ENCODE measurements at regions not wholly inside any gene's neighbourhood (a gene's known extent, or its start where the extent isn't known, plus 50 kb on each side); places are given as distances from the start of the nearest gene placed in this dataset.

DNA sequence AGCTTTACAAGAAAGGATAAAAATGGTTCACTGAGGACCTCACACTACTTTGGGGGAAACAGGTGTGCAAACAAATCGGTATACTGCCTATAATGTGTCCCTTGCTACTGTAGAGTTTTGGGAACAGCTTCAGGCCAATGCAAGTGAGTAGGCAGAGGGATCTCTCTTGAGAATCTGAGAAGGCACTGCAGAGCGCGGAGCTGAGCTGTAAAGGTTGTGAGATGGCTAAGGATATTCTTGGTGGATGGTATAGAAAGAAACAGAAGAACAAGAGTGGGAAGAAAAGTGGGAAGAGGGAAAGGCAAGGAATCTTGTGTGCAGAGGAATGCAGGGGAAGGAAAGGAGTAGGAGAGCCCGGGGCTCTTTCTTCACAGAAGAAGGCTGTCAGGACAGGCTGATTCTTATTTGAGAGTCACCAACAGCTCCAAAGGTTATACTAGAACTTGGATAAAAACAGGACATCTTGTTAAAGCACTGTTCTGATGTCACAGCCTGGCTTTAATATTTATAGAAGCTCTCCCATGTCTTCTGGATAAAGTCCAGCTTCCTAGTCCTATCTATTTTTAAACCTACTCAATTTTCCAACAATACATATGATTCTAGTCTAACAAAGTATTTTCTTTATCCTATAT lies 985.6 kb upstream of the HS3ST1 start:
- Histone ChIP-seq H3K4me3 (replicated peaks in 1 of 2; ENCODE audit: low read depth in 1 of 2, low read length in 2 of 2) (no peak overlapping the region), H3K27me3 (ENCODE audit: insufficient read depth, low read length) (no peaks in the 10 kb centered on the region), H4K20me1 (ENCODE audit: insufficient read depth) (no peaks in the 10 kb centered on the region), H3K4me1 (ENCODE audit: control insufficient read depth in 1 of 2, insufficient read depth in 2 of 2, low read length in 2 of 2) (peaks cover 0 to 9% of the 10 kb centered on the region in 2 experiments; a peak in 2 of 4 replicates), H3K9me2 (ENCODE audit: insufficient read depth) (no peaks in the 10 kb centered on the region), H2AFZ (ENCODE audit: low read depth, low read length, poor library complexity, severe bottlenecking) (no peak overlapping the region), H3K79me2 (ENCODE audit: insufficient read depth, low read length) (no peaks in the 10 kb centered on the region), H3K4me2 (ENCODE audit: low read length) (no peak overlapping the region), H3K36me3 (ENCODE audit: control insufficient read depth in 1 of 2, insufficient read depth in 2 of 2, low read length in 2 of 2) (no peaks in the 10 kb centered on the region), H3K27ac (ENCODE audit: low read depth, low read length) (no peak overlapping the region), H3K9me3 (ENCODE audit: control insufficient read depth in 1 of 2, insufficient read depth in 1 of 2, low read depth in 1 of 2, low read length in 2 of 2) (no peaks in the 10 kb centered on the region), H3K9ac (ENCODE audit: low read length) (no peak overlapping the region)
- ChIA-PET POLR2A (no interaction called here), CTCF (no interaction called here), RAD21 (ENCODE audit: low non-redundant PET in 1 of 2, low total read pairs in 2 of 2, uncharacterized antibody in 2 of 2, unreplicated experiment in 2 of 2) (no interaction called here)
- TF ChIP-seq POLR2A (IDR thresholded peaks at IDR 0.05; ENCODE audit: borderline replicate concordance, extremely low read depth, insufficient read depth, insufficient read length) (no peak), EGR1 (IDR thresholded peaks at IDR 0.05; ENCODE audit: low read depth) (no peak), SP1 (IDR thresholded peaks at IDR 0.05; ENCODE audit: low read depth) (no peak)
- ATAC-seq (no peak), DNase-seq (ENCODE audit: low read depth, low spot score) (no peak)
- no TSS peak for BruUV-seq (replicated peaks)
- intact Hi-C loops (cut with micrococcal nuclease) = no loop called here

DNA sequence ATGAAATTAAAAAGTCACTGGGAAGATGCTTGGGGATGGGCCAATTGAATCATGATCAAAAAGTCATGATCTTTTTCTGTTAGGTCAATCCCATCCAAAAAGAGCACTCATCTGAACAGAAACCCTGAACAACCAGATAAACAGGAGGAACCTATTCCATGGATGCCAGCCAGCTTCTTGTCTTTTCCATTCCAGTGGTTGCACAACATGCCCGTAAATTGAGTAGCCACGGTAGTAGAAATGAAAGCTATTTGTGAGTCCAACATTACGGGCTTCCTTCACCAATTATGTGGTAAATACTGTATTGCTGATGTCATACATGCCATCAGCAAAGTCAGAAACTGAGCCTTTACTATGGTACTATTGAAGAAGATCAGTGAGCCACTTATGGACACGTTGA lies 982.4 kb upstream of the HS3ST1 start:
- DNase-seq (ENCODE audit: low read depth, low spot score) = no peak
- no peak overlapping the region for H3K27ac ChIP-seq (ENCODE audit: low read depth, low read length)
- CTCF ChIA-PET = no interaction called here
- H2AFZ ChIP-seq (ENCODE audit: low read depth, low read length, poor library complexity, severe bottlenecking) = no peak overlapping the region
- no peaks in the 10 kb centered on the region for H3K79me2 ChIP-seq (ENCODE audit: insufficient read depth, low read length)
- H3K9ac ChIP-seq (ENCODE audit: low read length) = no peak overlapping the region
- RAD21 ChIA-PET (ENCODE audit: low non-redundant PET in 1 of 2, low total read pairs in 2 of 2, uncharacterized antibody in 2 of 2, unreplicated experiment in 2 of 2) = no interaction called here
- POLR2A ChIA-PET = no interaction called here
- no peaks in the 10 kb centered on the region for H4K20me1 ChIP-seq (ENCODE audit: insufficient read depth)
- intact Hi-C loops (cut with micrococcal nuclease) = no loop called here
- TF ChIP-seq, protein P1, sequence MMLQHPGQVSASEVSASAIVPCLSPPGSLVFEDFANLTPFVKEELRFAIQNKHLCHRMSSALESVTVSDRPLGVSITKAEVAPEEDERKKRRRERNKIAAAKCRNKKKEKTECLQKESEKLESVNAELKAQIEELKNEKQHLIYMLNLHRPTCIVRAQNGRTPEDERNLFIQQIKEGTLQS (IDR thresholded peaks at IDR 0.05) = no peak
- TF ChIP-seq, protein P2, sequence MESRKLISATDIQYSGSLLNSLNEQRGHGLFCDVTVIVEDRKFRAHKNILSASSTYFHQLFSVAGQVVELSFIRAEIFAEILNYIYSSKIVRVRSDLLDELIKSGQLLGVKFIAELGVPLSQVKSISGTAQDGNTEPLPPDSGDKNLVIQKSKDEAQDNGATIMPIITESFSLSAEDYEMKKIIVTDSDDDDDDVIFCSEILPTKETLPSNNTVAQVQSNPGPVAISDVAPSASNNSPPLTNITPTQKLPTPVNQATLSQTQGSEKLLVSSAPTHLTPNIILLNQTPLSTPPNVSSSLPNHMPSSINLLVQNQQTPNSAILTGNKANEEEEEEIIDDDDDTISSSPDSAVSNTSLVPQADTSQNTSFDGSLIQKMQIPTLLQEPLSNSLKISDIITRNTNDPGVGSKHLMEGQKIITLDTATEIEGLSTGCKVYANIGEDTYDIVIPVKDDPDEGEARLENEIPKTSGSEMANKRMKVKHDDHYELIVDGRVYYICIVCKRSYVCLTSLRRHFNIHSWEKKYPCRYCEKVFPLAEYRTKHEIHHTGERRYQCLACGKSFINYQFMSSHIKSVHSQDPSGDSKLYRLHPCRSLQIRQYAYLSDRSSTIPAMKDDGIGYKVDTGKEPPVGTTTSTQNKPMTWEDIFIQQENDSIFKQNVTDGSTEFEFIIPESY (IDR thresholded peaks at IDR 0.05; ENCODE audit: extremely low read depth, insufficient replicate concordance, low read length) = no peak
- TF ChIP-seq SRF (IDR thresholded peaks at IDR 0.05; ENCODE audit: low read depth) (no peak), POLR2AphosphoS5 (IDR thresholded peaks at IDR 0.05; ENCODE audit: low read depth, low read length) (no peak), TCF7L2 (IDR thresholded peaks at IDR 0.05; ENCODE audit: borderline replicate concordance, extremely low read depth, insufficient read depth, insufficient read length) (no peak), RAD21 (IDR thresholded peaks at IDR 0.05; ENCODE audit: low read depth) (no peak), EGR1 (IDR thresholded peaks at IDR 0.05; ENCODE audit: low read depth) (no peak), ZFX (IDR thresholded peaks at IDR 0.05) (no peak), POLR2A (IDR thresholded peaks at IDR 0.05; ENCODE audit: borderline replicate concordance, extremely low read depth, insufficient read depth, insufficient read length) (no peak), ELF1 (IDR thresholded peaks at IDR 0.05; ENCODE audit: borderline replicate concordance, low read depth) (no peak)
- TF ChIP-seq, protein P3, sequence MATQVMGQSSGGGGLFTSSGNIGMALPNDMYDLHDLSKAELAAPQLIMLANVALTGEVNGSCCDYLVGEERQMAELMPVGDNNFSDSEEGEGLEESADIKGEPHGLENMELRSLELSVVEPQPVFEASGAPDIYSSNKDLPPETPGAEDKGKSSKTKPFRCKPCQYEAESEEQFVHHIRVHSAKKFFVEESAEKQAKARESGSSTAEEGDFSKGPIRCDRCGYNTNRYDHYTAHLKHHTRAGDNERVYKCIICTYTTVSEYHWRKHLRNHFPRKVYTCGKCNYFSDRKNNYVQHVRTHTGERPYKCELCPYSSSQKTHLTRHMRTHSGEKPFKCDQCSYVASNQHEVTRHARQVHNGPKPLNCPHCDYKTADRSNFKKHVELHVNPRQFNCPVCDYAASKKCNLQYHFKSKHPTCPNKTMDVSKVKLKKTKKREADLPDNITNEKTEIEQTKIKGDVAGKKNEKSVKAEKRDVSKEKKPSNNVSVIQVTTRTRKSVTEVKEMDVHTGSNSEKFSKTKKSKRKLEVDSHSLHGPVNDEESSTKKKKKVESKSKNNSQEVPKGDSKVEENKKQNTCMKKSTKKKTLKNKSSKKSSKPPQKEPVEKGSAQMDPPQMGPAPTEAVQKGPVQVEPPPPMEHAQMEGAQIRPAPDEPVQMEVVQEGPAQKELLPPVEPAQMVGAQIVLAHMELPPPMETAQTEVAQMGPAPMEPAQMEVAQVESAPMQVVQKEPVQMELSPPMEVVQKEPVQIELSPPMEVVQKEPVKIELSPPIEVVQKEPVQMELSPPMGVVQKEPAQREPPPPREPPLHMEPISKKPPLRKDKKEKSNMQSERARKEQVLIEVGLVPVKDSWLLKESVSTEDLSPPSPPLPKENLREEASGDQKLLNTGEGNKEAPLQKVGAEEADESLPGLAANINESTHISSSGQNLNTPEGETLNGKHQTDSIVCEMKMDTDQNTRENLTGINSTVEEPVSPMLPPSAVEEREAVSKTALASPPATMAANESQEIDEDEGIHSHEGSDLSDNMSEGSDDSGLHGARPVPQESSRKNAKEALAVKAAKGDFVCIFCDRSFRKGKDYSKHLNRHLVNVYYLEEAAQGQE (IDR thresholded peaks at IDR 0.05; ENCODE audit: low read depth) = no peak
- H3K4me1 ChIP-seq (ENCODE audit: control insufficient read depth in 1 of 2, insufficient read depth in 2 of 2, low read length in 2 of 2) = peaks cover 0 to 9% of the 10 kb centered on the region in 2 experiments; a peak in 2 of 4 replicates
- ATAC-seq = no peak
- H3K9me3 ChIP-seq (ENCODE audit: control insufficient read depth in 1 of 2, insufficient read depth in 1 of 2, low read depth in 1 of 2, low read length in 2 of 2) = no peaks in the 10 kb centered on the region
- no TSS peak for BruUV-seq (replicated peaks)
- no peak overlapping the region for H3K4me2 ChIP-seq (ENCODE audit: low read length)
- H3K27me3 ChIP-seq (ENCODE audit: insufficient read depth, low read length) = no peaks in the 10 kb centered on the region
- no peak overlapping the region for H3K4me3 ChIP-seq (replicated peaks in 1 of 2; ENCODE audit: low read depth in 1 of 2, low read length in 2 of 2)
- no peaks in the 10 kb centered on the region for H3K36me3 ChIP-seq (ENCODE audit: control insufficient read depth in 1 of 2, insufficient read depth in 2 of 2, low read length in 2 of 2)
- no peaks in the 10 kb centered on the region for H3K9me2 ChIP-seq (ENCODE audit: insufficient read depth)
